HG02852 (cell line): ENCODE measurements at regions not wholly inside any gene's neighbourhood (a gene's known extent, or its start where the extent isn't known, plus 50 kb on each side); places are given as distances from the start of the nearest gene placed in this dataset.
"Not testable (repeated sequence)": the region's sequence is repeated elsewhere in the genome, so short reads cannot be mapped to it uniquely, and the experiment has no call there.

Experiments used
- ATAC-seq: cut with Tn5 transposase; IDR thresholded peaks from one replicate; pipeline ENCODE4 v1.9.1; 2021; ENCODE audit warnings: mild to moderate bottlenecking, moderate library complexity; ENCODE audit not compliant: unreplicated experiment

GRCh38 chr2:72032481-72033041 is 115.1 kb downstream of the CYP26B1 start:
- ATAC-seq, result no peak

DNA sequence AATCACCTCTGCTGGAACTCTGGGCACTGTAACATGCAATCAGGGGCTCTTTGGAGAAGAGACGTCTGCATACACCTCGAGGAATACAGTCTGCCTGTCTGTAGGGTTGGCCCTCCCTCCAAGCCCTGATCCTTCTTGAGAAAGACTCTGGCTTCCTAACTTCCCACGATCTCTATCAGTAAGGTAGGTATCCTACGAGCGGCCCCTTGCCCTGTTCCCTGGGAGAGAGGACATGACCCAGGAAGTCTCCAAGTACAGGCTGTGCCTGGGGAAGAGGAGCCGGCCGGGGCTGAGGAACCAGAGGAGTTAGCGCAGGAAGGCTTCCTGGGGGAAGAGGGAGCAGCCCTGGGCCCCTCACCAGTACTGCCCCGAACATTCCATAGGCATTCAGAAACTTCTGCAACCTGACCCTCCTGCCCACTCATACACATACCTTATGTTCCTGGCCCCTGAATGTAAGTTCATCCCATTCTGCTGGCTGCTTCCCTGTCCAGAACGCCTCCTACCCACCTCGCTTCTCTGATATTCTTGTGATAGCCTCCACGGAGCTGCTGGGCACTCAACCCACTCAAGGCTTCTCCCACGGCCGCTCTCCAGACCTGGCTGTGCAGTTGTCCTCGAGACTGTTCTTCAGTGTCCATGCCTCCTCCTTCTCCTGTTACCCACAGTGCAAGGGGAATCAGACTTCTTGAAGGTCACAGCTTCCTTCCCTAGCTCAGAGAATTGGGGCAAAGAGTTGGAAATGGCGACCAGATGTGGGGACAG is 116.1 kb downstream of the CYP26B1 start:
- no peak for ATAC-seq

GRCh38 chr2:72028996-72029395 is 118.7 kb downstream of the CYP26B1 start:
- ATAC-seq, result no peak

DNA sequence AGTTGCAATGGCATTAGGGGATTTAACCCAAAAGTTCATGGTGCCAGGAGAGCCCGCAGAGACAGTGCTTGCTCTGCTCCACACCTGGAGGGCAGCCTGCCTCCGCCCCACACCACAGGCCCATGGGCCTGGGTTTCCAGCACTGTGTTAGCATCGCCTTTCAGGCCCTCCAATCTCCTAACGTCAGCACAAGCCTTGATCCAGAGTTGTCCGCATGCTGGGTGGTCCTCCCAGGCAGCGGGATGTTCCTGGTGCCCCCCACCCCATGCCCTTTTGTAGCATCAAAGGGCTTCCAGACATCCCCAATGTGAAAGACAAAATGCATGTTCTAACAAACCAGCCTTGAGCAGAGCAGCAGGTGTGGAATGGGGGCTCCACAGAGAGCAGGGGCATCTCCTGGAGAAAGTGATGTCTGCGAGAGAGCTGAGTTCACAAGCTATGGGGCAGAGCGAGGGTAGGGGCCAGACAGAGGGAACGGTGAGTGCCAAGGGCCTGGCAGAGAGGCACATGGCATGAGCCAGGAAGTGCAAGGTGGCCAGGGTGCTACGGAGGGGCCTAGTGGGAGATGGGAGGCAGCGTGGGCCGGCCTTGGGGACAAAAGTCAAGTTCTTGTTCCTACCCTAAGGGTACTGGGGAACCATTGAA is 119.2 kb downstream of the CYP26B1 start:
- ATAC-seq, result no peak

GRCh38 chr2:72027426-72028161 is 120.1 kb downstream of the CYP26B1 start:
- no peak for ATAC-seq

DNA sequence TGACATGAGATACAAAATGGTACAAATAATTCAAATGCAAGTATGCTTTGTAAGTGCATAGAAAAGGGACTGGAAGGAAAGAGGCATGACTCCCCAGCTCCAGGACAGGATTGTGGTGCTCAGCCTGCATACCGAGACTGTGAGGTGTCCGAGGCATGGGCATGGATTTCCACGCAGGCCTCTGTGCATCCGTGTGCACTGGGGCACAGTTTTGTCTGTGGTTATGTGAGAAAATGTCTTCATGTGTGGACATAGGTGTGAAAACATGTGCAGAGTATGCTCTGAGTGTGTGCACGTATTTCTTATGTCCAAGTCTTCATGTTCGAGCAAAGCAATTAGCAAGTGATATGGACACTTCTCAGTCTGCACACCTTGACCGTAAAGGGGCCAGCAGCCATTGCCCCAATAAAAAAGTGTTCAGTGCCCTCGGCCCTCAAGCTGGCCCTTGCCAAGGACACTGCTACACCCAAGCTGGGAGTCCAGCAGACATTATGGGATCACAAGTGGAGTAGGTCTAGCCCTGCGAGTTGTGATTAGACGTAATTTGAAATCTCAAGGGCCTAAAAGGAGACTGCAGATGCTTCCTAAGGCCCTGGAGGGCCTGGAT is 120.7 kb downstream of the CYP26B1 start:
- no peak for ATAC-seq

- no peak for ATAC-seq
Measured at GRCh38 chr2:72024451-72025175, 123.0 kb downstream of the CYP26B1 start.

- ATAC-seq, result no peak
Measured at GRCh38 chr2:72023678-72024390, 123.8 kb downstream of the CYP26B1 start.

GRCh38 chr2:72021371-72021770 is 126.3 kb downstream of the CYP26B1 start:
- not testable (repeated sequence) for ATAC-seq

DNA sequence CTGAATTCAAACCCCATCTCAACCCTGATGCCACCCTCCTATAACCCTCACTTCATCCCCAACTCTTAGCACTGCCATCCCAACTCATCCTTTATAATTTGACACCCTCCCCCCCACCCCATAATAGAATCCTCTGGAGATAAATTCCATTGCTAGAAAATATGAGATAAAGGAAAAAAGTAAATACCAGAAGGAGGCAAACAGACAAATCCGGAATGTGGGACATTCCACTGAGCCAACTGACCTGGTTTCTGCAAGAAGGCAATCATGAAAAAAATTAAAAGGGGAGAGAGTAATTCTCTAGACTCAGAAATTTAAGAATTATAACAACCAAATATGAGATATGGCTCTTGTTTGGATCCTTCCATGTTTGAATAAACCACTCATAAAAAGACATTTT is 132.4 kb downstream of the CYP26B1 start:
- no peak for ATAC-seq

DNA sequence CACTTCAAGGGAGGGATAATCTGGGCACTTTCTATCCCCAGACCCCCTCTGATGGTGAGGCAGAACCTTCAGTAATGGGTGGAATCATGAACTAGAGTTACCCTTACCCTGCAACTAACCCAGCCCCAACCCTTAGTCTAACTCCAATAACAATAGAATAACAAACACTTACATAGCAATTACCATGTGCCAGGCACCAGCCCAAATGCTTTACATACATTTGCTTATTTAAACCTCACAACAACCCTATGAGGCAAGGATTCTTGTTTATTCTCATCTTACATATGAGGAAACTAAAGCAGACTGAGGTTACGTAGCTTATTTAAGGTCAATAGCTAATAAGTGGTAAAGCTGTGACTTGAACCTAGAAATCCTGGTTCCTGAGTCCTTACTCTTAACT is 132.8 kb downstream of the CYP26B1 start:
- no peak for ATAC-seq

DNA sequence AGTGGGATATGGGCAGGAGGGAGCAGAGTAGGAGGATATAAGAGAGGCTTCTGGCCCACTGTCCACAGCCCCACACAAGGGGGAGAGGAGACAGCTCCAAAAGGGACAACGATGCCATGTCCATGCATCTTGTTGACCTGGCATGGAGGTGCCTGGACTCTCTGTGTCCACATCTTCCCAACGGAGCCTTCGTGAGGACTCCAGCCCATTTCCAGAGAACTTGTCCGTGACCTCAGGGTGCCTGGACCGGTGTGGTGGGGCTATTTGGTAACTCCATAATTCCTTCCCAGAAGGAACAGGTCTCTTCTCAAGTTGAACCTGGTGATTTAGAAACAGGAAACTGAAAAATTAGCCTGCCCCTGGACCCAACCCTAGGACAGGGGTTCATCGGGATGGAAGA is 133.9 kb downstream of the CYP26B1 start:
- no peak for ATAC-seq

DNA sequence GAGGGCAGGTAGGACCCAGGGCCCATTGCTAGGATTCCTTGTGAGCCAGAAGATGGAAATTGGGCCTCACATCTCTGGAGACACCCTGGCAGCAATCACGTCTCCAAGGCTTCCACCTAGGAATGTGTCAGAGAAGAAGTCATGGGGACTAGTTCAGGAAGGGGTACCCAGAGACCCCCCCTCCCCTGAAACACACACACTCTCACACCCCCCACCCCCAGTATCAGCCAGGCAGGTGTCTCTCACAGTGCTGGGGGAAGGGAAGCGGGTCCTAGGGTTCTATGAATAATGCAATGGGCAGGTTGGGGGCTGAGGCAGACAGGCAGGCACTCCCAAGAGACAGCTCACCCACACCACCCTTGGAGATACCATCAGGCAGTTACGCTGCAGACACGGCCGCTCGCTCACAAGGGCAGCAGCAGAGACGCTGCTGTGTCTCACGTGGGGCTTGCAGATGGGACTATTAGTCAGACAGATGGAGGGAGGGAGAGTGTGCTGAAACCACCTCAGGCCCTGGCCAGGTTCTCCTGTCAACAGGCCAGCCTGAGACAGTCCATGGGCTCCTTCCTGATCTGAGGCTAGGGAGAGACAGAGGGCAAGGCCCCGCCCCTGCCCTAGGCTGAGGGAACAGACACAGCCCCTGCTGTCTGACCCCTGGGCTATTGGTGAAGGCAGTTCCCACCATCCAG is 134.6 kb downstream of the CYP26B1 start:
- no peak for ATAC-seq

DNA sequence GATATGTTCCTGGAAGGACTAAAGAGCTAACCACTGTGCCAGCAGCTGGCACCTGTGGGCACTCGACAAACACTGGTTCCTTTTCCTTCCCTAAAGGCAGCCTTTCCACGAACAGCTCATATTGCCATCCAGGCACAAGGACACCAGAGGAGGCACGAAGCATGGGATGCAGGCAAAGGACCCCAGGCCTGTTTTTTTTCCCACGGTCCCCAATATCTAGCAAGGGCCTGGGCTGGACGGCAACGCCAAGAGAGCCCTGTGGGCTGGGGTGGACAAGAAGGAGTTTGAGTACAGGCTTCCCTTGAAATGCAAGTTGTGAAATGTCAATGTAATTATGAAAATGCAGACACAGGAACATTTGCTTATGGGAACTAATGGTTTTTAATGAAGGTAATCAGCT is 135.9 kb downstream of the CYP26B1 start:
- no peak for ATAC-seq

GRCh38 chr2:72011370-72011689 is 136.3 kb downstream of the CYP26B1 start:
- ATAC-seq, result no peak

- ATAC-seq, result no peak
Measured at GRCh38 chr2:72010647-72011369, 136.9 kb downstream of the CYP26B1 start.

DNA sequence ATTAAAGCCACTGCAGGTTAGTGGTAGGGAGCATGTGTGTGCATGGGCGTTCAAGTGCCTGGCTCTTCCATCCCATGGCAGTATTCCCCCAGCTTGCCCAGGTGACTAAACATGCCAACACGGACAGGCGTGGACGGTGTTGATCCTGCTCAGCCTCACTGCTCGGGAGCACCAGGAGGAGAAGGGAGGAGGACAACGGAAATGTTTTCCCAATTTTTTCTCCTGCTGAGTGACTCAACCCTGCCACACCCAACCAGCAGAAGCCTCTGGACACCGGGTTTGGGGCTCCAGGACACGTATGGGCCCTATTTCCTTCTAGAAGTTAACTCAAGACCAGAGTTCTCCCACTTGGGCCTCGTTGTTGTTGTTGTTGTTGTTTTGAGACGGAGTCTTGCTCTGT is 139.1 kb downstream of the CYP26B1 start:
- no peak for ATAC-seq

- ATAC-seq, result no peak
Measured at GRCh38 chr2:72007402-72007801, 140.3 kb downstream of the CYP26B1 start.
